Panc1 (cell line): ENCODE measurements at regions not wholly inside any gene's neighbourhood (a gene's known extent, or its start where the extent isn't known, plus 50 kb on each side); places are given as distances from the start of the nearest gene placed in this dataset.

Source experiments
- ATAC-seq: fragments of 200-7000 bp; cut with Tn5 transposase; 2 replicates; pipeline ENCODE4 v1.9.1; 2020; ENCODE audit warnings: mild to moderate bottlenecking, moderate library complexity
- BruUV-seq: library from RNA; stranded (reverse); fragments of 400-500 nt; replicated peaks from 2 replicates; lab custom pipeline; 2021; lab: Mats Ljungman, UMichigan
- CTCF ChIA-PET: fragments of 300-600 bp; sonication (Branson Sonifier 250); formaldehyde crosslinking; loops from one replicate; lab custom pipeline; 2022; ENCODE audit warnings: antibody characterized with exemption; lab: Charles Lee
- POLR2A ChIA-PET: fragments of 300-600 bp; sonication (Branson Sonifier 250); formaldehyde crosslinking; loops from one replicate; lab custom pipeline; 2022; ENCODE audit warnings: antibody characterized with exemption; lab: Charles Lee
- DNase-seq: peaks from one replicate; pipeline ENCODE4 v3.0.0-alpha.2; 2010; ENCODE audit warnings: low read depth, low spot score
- H3K27ac ChIP-seq: 2 replicates; pipeline ENCODE4 v1.5.1; 2011; ENCODE audit warnings: mild to moderate bottlenecking, low read length, inconsistent platforms
- H3K27me3 ChIP-seq: fragments of 200-500 bp; sonication (Bioruptor generic); 2 replicates; pipeline ENCODE4 v1.6.0; 2014; ENCODE audit warnings: low read length, inconsistent platforms; ENCODE audit not compliant: control insufficient read depth, insufficient read depth
- H3K36me3 ChIP-seq: fragments of 200-500 bp; sonication (Bioruptor generic); 2 replicates; pipeline ENCODE4 v1.5.1; 2014; ENCODE audit warnings: inconsistent platforms, mild to moderate bottlenecking, low read length, moderate library complexity; ENCODE audit not compliant: control insufficient read depth, insufficient read depth
- H3K4me1 ChIP-seq: 2 replicates; pipeline ENCODE4 v1.5.1; 2011; ENCODE audit warnings: inconsistent platforms, mild to moderate bottlenecking, low read length, moderate library complexity; ENCODE audit not compliant: control insufficient read depth, insufficient read depth
- H3K4me3 ChIP-seq, 2 experiments: 2 replicates each; pipeline ENCODE4 v1.5.1; 2011 to 2012; ENCODE audit warnings: low read depth in 2 of 2, low read length in 2 of 2, mild to moderate bottlenecking in 2 of 2, inconsistent platforms in 1 of 2, moderate library complexity in 1 of 2
- H3K9me3 ChIP-seq: fragments of 200-500 bp; sonication (Bioruptor generic); 2 replicates; pipeline ENCODE4 v1.5.1; 2014; ENCODE audit warnings: low read depth, mild to moderate bottlenecking, inconsistent platforms, low read length, moderate library complexity; ENCODE audit not compliant: control insufficient read depth, insufficient read depth
- CTCF ChIP-seq: fragments of 450-650 bp; IDR thresholded peaks from 2 replicates; pipeline ENCODE4 v1.5.1; 2017; ENCODE audit warnings: mild to moderate bottlenecking
- POLR2AphosphoS5 ChIP-seq: IDR thresholded peaks from 2 replicates; pipeline ENCODE4 v1.6.1; 2012; ENCODE audit warnings: mild to moderate bottlenecking, low read depth, low read length, moderate library complexity
- REST ChIP-seq, 2 experiments: IDR thresholded peaks; 2 replicates each; pipeline ENCODE4 v1.6.1; 2011 to 2012; ENCODE audit warnings: low read depth in 2 of 2, control low read depth in 1 of 2, low read length in 1 of 2, mild to moderate bottlenecking in 1 of 2, moderate library complexity in 1 of 2; ENCODE audit not compliant: insufficient read depth in 1 of 2
- SIN3A ChIP-seq: IDR thresholded peaks from 2 replicates; pipeline ENCODE4 v1.6.1; 2012; ENCODE audit warnings: low read depth, mild to moderate bottlenecking, low read length, moderate library complexity, borderline replicate concordance; ENCODE audit not compliant: insufficient read depth
- TCF7L2 ChIP-seq: IDR thresholded peaks from 2 replicates; pipeline ENCODE4 v1.6.1; 2011; ENCODE audit warnings: mild to moderate bottlenecking, low read depth, low read length, inconsistent platforms
- in situ Hi-C: cut with HindIII; loops from 2 replicates; pipeline ENCODE4 v1.10.0; 2016; ENCODE audit warnings: low sequenced_read_pairs, low pct_unique_long_range_greater_than_20kb
- intact Hi-C: fragments of 100-400 bp; cut with micrococcal nuclease; formaldehyde crosslinking; loops from one replicate; pipeline ENCODE4 v1.10.0; 2022; ENCODE audit not compliant: unreplicated experiment

GRCh38 chr11:20260307-20260706 is 100.0 kb upstream of the DBX1 start:
- Histone ChIP-seq H3K27me3 (peaks cover 22% of the 10 kb centered on the region), H3K4me3 (no peak overlapping the region)
- CTCF ChIA-PET, result no interaction called here

GRCh38 chr11:20259506-20259905 is 99.2 kb upstream of the DBX1 start:
- ATAC-seq, result no peak
- intact Hi-C loops, result no loop called here

More at GRCh38 chr11:20260307-20260706, 100.0 kb upstream of the DBX1 start:
- H3K9me3 ChIP-seq, result no peaks in the 10 kb centered on the region
- intact Hi-C loops, result no loop called here
- in situ Hi-C loops, result no loop called here
- ATAC-seq, result no peak
- DNase-seq, result no peak
- POLR2A ChIA-PET, result no interaction called here
- no peak for TF ChIP-seq CTCF
- no peak for TF ChIP-seq TCF7L2
- no peak for TF ChIP-seq SIN3A
- TF ChIP-seq REST (IDR thresholded peaks at IDR 0.05; ENCODE audit: insufficient read depth in 1 of 2, low read depth in 2 of 2, low read length in 1 of 2), result no peak
- no peak for TF ChIP-seq POLR2AphosphoS5
- no peaks in the 10 kb centered on the region for H3K36me3 ChIP-seq
- no TSS peak for BruUV-seq
- H3K4me1 ChIP-seq, result no peaks in the 10 kb centered on the region
- no peak overlapping the region for H3K27ac ChIP-seq

More at GRCh38 chr11:20259506-20259905, 99.2 kb upstream of the DBX1 start:
- Histone ChIP-seq H3K9me3 (no peaks in the 10 kb centered on the region), H3K36me3 (no peaks in the 10 kb centered on the region), H3K27me3 (peaks cover 22% of the 10 kb centered on the region), H3K4me1 (no peaks in the 10 kb centered on the region; the same call in 1 of the 2 replicates), H3K27ac (no peak overlapping the region), H3K4me3 (no peak overlapping the region)
- in situ Hi-C loops, result no loop called here
- no TSS peak for BruUV-seq
- POLR2A ChIA-PET, result no interaction called here
- DNase-seq, result no peak
- CTCF ChIA-PET, result no interaction called here
- TF ChIP-seq CTCF (no peak), TCF7L2 (no peak), SIN3A (no peak), POLR2AphosphoS5 (no peak), REST (IDR thresholded peaks at IDR 0.05; ENCODE audit: insufficient read depth in 1 of 2, low read depth in 2 of 2, low read length in 1 of 2) (no peak)
